NCI-H1105 treated with DMSO at 0.1 percent for 48 hours (cell line): ENCODE measurements at regions not wholly inside any gene's neighbourhood (a gene's known extent, or its start where the extent isn't known, plus 50 kb on each side); places are given as distances from the start of the nearest gene placed in this dataset.
"Not testable (repeated sequence)": the region's sequence is repeated elsewhere in the genome, so short reads cannot be mapped to it uniquely, and the experiment has no call there.

ENCODE experiments used
- DNase-seq: peaks from one replicate; lab custom pipeline; 2025; lab: John Stamatoyannopoulos, UW

DNA sequence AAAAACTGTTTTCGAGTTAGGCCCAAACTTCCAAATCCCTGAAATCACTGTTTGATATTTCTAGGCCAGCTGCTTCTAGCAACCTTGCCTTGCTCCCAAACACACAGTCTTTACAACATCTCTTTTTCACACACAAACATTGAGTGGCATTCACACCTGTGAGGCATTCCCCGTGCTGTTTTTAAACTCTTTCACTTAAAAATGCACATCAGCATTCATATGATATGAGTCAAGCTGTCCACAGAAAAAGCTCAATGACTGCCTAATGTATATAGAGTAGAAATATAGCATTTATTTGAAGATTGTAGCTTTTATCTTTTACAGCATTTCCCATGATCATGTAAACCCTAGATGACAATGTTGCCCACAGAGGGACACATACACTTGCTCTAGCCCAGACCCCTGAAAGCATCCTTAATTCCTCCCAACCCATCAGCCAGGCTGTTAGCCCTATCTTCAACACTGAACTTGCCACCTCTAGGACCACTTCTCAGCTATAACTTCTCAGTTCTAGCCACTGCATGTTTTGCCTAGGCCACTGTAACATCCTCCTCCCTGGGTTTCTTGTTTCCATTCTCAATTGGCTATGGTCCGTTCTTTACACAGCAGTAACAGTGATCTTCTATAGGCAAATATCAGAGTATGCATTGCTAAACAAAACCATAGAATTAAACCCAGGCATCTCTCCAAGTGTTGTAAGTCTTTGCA is 782.6 kb downstream of the DIPK2A start:
- DNase-seq = no peak

DNA sequence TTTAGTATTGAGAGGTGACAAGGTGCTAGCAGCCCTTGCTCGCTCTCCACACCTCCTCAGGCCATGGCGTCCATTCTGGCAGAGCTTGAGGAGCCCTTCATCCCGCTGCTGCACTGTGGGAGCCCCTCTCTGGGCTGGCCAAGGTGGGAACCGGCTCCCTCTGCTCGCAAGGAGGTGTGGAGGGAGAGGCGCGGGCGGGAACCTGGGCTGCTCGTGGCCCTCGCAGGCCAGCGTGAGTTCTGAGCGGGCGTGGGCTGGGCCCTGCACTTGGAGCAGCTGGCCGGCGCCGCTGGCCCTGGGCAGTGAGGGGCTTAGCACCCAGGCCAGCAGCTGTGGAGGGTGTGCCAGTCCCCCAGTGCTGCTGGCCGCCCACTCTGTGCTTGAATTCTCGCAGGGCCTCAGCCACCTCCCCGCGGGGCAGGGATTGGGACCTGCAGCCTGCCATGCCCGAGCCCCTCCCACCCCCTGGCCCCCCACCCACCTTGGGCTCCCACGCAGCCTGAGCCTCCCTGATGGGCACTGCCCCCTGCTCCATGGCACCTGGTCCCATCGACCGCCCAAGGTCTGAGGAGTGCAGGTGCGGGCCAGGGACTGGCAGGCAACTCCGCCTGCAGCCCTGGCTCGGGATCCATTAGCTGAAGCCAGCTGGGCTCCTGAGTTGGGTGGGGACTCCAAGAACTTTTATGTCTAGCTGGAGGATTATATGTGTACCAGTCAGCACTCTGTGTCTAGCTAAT is 785.2 kb downstream of the DIPK2A start:
- DNase-seq = no peak

DNA sequence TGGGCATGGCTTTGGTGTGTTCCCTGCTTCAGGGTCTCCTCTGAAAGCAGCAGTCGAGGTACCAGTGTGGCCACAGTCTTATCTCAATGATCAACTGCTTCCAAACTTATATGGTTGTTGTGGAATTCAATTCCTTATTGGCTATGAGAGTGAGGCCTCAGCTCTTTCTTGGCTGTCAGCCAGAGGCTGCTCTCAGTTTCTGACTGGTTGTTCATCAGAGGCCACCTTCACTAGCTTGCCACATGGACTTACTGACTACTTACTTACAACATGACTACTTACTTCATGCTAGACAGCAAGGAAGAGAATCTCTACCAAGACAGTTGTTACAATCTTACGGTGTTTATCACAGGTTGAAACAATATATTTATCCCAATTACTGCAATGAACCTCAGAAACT is 789.2 kb downstream of the DIPK2A start:
- DNase-seq = no peak

DNA sequence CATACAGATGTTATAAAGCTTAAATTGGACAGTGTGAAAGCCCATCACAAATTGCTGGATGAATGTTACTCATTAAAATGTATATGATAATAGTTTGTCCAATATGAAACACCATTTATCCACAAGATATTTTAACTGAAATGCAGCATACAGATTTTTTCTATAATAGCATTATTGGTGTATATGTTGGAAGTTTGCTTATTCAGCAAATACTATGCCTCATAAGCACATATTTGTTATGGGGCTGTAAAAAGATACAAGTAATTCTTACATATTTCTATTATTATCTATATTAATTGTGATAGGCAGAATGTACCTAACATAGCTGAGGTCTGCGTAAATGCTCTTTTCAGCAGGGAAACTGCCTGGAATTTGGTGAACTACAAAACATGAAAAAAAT is 790.5 kb downstream of the DIPK2A start:
- DNase-seq = no peak

DNA sequence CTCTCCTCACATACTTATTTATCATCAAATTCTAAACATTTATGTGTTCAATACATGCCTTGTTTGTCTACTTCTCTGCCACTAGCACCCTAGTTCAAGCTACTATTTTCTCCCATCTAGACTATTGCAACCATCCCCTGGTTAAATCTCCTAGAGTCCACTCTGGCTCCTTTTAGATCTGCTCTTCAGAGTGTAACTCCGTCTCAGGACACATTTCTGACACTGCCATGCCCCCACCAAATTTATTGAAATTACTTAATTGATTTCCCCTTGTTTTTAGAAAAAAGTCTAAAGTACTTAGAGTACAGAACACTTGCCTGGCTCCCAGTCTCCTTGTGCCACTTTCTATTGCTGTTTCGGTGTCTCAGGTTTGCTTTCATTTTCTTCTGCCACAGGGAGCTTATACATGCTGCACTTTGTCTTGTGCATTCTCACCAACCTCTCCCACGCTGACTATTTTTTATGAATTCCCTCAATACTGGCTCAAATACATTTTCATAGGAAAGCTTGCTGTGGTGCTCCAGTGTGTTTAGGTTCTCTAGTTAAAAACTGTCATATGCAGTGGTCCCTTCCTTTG is 792.3 kb downstream of the DIPK2A start:
- DNase-seq = no peak

DNA sequence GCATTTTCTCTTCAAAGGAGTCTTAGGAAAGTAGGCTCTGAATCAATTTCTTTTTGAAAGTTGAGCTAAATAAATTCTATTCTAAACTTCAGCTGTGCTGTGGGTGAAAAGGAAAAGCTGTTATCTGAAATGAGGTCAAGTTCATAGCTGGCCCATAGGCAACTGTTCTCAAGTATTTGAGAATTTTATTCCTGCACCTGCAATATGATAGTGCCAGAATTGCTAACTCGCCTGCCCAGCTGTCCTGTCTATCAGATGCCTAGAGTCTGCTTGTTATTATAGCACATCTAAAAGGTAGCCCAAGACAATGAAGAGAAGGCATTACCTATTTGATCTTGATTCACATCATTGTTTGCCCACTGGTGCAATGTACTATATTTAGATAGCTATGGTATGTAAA is 798.7 kb downstream of the DIPK2A start:
- DNase-seq = no peak

DNA sequence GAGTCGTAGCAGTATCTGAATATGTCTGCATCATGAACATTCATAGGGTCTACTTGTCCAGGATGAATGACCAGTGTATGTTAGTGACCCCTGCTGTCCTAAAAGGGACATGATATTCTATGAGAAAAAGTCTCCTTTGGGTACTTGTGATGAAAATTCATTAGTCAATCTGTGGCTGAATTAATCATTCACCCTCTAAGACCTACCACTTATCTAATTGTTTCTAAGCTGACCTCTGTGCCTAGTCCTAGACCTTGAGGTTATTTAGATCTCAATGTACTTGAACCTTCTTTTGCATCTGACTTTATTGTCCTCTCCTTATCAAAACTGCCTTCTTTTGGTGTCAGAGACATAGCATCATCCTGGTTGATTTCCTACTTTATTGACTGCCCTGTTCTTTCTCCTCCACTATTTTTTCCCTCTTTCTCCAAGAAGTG is 799.3 kb downstream of the DIPK2A start:
- peak; percentile 52 for DNase-seq

DNA sequence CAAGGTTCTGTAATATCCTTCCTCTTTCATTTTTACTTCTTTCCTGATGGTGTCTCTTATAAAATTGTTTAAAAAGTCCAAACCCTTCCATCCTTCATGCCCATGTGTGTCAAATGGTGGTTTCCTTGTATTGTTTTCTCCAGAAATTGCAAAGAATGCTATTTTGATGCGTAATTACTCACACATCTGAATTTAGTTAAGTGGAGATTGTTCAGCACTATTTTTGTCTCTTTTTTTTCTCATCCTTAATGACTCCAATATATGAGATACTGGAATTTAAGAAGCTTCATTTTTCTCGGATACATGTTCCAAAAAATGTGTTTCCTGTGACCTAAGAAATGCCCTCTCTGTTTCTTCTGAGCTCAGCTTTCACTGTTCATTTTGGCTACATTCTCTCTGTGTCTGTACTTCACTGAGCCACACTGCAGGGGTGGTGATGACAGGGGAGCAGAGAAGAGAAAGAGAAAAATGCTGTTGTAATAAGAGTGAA is 799.8 kb downstream of the DIPK2A start:
- DNase-seq = no peak

DNA sequence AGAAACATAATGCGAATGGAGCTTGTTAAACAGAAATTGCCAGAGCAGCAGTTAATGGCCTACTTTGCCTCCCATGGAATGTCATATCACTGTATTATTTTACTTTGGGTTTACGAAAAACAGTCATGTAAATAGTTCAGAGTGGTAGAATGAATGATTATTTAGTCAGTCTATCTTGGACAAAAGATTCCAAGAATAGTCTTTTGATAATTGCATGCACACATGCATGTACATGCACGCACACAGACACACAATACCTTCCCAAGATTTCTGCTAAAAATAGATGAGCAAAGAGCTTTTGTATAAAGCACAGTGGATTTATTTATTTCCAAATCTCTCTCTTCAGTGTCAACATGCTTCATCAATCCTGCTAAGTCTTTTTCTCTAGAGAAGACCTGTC is 800.7 kb downstream of the DIPK2A start:
- no peak for DNase-seq

DNA sequence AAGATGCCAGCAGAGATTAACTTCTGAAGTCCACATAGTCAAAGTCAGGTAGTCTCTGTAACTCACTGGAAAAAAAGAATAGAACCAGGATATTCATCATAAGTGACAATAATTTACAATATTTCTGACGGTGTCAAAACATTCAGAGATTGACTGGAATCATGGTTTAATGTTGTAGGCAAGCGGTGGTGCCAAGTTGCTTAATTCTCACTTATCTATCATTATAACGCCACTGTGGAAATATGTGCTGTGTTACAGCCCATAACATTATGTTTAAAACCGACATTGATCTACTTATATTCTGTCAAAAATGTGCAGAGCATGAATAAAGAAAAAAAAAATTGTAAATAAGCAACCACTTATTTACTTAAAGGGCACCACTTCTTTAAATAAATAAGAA is 801.7 kb downstream of the DIPK2A start:
- no peak for DNase-seq

DNA sequence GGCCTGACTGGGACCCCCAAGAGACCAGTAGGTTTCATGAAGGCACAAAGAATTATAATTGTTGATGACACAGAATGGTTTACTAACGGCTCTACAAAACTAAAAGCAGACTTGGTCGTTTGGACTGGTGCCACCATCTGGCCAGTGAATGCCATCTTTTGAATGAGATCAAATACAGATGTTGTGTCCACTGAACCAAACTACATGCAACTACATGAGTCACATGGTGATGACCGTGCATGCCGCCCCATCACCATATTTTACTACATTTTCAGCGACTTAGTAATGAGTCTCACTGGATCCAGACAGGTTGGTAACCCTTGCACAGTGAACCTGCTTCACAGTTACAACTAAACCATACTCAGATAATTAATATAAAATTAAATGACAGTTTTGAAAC is 803.3 kb downstream of the DIPK2A start:
- no peak for DNase-seq

DNA sequence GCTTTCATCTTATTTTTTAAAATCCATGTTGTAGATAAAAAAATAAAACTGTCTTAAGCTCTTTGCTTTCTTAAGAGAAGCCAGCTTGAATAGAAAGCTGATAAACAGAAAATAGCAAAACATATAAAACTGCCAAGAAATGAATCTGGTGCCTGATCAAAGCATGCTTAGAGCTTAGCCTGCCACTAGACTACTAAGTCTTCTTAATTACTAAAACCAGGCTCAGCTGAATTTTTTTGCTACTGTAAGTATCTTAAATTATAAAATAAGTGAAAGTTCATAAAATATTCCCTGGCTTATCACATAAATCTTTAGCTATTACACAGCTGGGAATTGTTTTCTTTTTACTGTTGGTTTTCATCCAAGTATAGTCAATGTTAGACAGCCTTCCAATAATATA is 803.9 kb downstream of the DIPK2A start:
- DNase-seq = no peak

DNA sequence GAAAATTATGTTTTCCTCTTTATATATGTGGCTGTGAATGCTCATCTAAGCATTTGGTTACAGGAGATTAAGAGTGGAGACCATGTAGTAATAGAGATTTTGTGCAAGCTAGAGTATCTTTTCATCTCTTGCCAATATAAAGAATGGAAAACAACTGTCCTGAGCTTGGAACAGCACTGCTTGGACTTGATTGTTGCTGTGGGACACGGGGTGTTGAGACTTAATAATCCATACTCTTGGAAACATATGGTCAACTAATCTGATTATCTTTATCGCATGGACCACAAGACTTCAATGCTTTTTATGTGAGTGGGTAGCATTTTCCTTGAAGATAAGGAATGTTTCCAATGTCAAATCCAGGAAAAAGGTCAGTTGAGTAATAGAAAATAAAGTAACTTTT is 806.3 kb downstream of the DIPK2A start:
- DNase-seq = no peak

DNA sequence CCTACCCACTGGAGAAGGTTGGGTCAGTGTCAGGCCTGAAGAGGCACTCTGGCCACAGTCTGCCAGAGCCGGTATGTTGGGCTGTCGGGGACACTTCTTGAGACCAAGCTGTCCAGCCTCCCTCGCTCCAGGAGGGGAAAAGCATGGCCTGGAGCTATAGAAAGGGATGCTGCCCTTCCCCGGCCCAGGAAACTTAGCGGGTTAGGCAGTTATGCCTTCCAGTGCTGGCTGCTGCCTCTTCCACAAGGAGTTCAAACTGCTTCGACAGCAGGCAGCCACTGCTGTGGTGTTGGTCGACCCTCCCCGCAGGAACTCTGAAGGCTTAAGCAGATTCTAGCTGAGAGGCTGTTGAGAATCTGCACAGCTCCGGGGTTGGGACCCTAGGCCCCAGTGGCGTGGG is 819.4 kb downstream of the DIPK2A start:
- DNase-seq = no peak

DNA sequence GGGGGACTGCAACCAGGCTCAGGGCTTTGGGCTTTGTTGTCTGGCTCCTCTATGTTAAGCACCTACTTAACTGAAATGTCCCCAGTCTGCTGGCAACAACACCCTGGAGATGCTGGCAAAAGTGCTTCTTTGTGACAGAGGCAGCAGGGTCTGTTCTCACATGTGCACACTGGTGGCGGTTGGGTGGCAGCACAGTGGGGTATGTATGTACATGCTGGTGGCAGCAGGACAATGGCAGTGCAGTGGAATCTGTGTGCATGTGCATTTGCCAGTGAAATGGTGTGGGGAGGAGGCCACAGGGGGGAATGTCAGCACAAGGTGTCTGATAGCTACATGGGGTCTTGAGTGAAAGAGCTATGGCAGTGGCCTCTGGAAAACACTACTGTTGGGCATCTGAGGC is 830.3 kb downstream of the DIPK2A start:
- DNase-seq = no peak

DNA sequence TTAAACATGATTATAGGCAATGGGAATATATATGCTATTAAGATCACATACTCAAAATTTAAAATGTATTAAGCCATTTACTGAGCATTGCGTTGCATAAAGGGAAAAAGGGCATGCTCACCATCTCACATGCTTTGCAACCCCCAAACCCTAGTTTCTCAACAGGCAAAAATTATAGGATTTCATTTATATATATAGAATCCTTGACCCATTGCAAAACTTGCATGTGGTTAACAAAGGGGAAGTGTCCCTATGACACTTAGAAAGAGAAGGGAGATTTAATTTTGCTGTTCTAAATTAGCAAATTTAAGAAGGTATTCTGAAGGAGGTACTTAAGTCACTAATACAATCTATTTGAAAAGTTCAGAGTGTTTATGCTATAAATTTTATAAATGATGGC is 837.8 kb downstream of the DIPK2A start:
- no peak for DNase-seq

DNA sequence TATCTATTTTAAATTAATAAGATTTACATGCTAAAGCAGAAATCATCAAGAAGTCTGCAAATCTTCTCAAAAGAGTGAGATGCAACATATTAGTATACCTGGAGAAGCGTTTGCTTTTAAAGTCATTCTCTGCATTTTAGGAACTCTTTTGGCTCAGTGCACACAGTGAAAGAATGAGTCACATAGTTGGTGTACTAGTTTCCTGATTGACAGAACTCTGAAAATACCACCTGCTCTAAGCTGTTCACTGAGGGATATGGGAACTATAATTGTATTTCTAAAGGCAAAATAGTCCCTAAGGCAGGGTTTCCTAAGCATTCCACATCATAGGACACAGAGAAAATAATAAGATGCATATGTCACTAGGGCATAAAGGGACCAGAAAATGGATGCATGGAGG is 838.5 kb downstream of the DIPK2A start:
- no peak for DNase-seq

DNA sequence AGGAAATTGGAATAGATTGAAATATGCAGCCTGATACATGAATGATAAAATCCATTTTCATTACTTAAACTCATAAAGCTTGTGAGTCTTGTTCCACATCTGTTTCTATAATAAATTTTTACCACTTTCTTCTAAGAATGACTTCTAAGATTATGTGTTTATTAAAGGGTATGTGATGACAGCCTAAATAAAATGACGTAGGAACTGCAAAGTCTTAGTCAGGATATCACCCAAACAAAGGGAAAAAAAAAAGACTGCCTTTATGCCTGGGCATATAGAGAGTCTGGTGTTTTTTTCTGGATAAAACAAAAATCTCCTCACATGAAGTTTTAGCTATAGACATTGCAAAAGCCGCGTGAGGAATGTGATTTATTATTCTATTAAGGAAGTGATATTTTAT is 844.0 kb downstream of the DIPK2A start:
- no peak for DNase-seq

DNA sequence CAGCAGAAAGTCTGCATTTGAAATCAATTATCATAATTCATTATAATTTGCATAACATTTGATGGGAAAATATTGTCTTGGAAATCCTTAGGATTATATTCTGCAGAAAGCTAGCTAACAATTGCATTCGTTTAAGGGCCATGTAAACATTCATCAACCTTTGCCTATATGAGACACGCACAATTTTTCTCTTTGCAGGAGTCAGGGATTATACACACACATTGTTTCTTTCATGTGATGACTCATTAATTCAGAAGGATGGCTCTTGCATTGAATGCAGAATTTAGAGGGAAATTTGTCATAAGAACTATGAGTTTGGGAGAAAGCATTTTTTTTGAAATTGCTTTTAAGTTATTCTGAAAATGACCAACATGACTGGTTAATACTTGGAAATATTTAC is 844.7 kb downstream of the DIPK2A start:
- peak; percentile 36 for DNase-seq

DNA sequence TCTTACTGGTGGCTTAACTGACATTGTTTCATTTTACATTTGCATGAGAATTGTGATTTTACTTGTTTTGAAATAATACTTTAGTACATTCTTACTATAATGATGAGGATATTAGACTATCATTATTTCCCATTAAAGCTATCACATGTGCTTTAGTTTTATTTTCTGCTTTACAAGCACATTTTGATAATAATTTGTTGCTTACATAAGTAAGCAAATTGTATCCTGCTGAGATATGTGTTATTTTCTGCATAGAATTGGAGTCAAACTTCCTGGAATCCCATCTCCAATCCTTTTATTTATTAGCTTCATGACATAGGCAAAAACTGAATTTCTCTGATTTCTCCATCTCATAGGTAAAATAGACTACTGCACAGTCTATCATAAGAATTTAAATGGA is 847.4 kb downstream of the DIPK2A start:
- no peak for DNase-seq

DNA sequence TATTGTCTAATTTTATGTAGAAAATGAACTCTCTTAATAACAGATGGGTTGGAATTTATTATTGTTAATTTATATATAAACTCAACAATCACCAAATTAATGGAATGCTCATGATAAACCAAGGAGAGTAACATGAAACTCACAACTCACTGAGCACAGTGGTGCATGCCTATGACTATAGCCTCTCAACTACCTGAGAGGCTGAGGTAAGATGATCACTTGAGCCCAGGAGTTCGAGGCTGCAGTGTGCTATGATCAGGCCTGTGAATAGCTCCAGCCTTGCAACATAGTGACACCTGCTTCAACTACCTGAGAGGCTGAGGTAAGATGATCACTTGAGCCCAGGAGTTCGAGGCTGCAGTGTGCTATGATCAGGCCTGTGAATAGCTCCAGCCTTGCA is 848.6 kb downstream of the DIPK2A start:
- not testable (repeated sequence) for DNase-seq

DNA sequence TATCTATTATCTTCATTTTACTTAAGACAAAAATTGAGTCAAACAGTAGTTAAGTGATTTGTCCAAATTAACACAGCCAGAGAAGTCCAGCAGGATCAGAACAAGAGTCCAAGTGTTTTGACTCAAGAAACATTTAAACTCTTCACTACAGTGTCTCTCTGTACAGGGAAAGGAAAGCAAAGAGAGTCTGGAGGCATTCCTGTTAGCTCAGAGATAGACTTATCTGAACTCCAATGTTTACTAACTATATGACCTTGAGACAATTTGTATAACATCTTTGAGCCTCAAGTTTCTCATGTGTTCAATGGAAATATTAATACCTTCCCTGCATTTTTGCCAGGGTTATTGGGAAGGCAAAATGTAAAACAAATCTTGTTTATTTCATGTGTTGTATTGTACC is 849.1 kb downstream of the DIPK2A start:
- DNase-seq = no peak

DNA sequence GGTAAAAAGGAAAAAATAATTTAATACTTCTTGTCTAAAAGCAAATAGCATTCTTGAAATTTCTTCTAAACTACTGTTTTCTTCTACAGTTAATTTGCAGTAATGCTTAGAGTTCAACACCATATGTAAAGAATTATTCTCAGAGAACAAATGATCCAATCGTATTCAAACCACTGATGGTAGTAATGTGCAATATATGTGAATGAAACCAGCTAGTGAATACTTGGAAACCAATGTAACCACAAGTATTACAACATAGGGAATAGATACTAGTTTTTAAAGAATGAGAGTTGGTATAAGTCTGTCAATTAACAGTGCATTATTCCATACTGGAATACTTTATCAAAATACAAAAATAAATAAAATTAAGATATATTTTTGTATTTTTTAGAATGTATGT is 850.0 kb downstream of the DIPK2A start:
- DNase-seq = no peak
